CD1c-positive myeloid dendritic cell (primary cell): ENCODE measurements at regions not wholly inside any gene's neighbourhood (a gene's known extent, or its start where the extent isn't known, plus 50 kb on each side); places are given as distances from the start of the nearest gene placed in this dataset.

Experiments used
- DNase-seq: peaks from one replicate; pipeline ENCODE4 v3.0.0-alpha.2; 2016; ENCODE audit errors: extremely low spot score

- DNase-seq = no peak
These were observed 85.8 kb downstream of the LLPH start for GRCh38 chr12:66044731-66045130.

GRCh38 chr12:66043035-66043434 lies 87.5 kb downstream of the LLPH start:
- DNase-seq = no peak

DNA sequence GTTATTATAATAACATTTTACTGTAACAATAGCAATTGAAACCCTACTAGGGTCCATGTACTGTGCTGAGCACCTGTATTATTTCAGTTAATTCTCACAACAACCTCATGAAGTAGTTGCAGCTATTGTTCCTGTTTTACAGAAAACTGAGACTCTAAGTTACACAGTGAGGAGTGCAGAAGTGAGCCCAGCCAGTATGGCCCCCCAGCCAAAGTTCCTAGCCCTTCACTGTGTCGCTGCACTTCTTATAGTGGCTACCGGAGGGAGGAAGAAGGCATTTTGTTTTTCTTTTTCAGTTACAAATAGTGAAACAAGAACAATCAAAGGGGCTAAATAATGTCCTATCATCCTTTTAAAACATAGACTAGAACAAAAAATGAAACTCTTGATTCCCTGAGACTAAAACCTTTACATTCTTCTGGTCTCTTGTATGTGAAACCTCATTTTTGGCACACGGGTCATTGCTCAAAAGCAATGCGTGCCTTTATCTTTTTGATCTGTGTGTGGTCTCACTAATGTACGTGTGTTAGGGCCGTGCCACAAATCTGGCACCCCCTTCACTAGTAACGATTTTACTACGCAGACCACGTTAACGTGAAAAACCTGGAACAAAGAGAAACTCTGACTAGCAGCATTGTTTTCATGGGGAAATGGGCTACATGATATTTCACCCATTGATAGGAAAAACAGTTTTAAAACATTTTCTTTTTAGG lies 88.7 kb downstream of the LLPH start:
- no peak for DNase-seq

DNA sequence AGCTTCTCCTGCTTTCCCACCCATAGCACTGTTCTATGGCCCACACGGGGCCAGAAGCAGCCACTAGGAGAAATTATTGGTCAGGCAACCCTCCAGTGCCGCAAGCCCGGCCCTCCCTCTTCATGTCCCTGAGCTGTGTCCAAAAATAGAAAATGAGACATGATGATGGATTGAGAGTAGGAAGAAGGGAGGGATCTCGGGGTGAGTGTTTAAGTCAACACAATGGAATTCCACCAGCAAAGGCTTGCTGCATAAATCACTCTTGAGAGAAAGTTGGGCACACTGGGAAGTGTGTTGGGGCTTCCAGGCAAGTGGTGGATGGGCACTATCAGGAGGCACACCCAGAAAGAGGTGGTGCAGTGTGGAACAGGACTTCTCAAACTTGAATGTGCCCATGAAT lies 94.2 kb downstream of the LLPH start:
- no peak for DNase-seq

GRCh38 chr12:66035288-66035966 lies 95.1 kb downstream of the LLPH start:
- DNase-seq = peak; percentile 43

GRCh38 chr12:66033151-66033550 lies 97.4 kb downstream of the LLPH start:
- DNase-seq = no peak

- no peak for DNase-seq
These were observed 97.8 kb downstream of the LLPH start for GRCh38 chr12:66032739-66033138.

- DNase-seq = no peak
These were observed 100.3 kb downstream of the LLPH start for GRCh38 chr12:66030217-66030781.

- no peak for DNase-seq
These were observed 102.2 kb downstream of the LLPH start for GRCh38 chr12:66028390-66028789.

- DNase-seq = no peak
These were observed 105.1 kb downstream of the LLPH start for GRCh38 chr12:66025477-66025876.

GRCh38 chr12:66024949-66025348 lies 105.6 kb downstream of the LLPH start:
- no peak for DNase-seq

- no peak for DNase-seq
These were observed 110.1 kb downstream of the LLPH start for GRCh38 chr12:66020481-66020880.

DNA sequence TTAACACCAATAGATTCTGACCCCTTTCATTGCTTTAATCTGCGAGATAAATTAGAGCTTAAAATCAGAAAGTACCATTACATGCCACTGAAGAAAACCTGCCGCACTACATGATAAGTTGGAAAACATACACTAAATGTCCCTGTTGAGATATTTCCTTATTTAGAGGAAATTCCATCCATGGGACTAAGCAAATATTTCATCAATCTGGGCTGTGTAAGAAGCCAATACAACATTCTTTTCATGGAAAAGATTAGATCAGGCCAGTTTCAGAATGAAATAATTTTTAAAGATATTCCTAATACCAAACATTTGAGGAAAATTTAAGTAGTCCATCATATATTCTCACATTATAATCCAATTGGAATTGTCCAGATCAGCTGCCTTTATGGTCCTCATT lies 112.8 kb downstream of the LLPH start:
- no peak for DNase-seq
